H1 (cell line): ENCODE measurements at regions not wholly inside any gene's neighbourhood (a gene's known extent, or its start where the extent isn't known, plus 50 kb on each side); places are given as distances from the start of the nearest gene placed in this dataset.

Source experiments
- CTCF ChIA-PET: fragments of 300-600 bp; sonication (Branson Sonifier 250); formaldehyde crosslinking; loops from one replicate; lab custom pipeline; 2021; ENCODE audit not compliant: partially characterized antibody; lab: Charles Lee
- POLR2A ChIA-PET: fragments of 300-600 bp; sonication (Branson Sonifier 250); formaldehyde crosslinking; loops from one replicate; lab custom pipeline; 2021; ENCODE audit warnings: inconsistent platforms; ENCODE audit not compliant: partially characterized antibody; lab: Charles Lee
- DNase-seq, 2 experiments: peaks; one replicate each; pipeline versions ENCODE4 v3.0.0 to v3.0.0-alpha.2; 2010 to 2022; ENCODE audit warnings: low spot score in 2 of 2, low read depth in 1 of 2, mixed read lengths in 1 of 2
- FAIRE-seq: peaks from 2 replicates; lab custom pipeline; 2011; peaks lifted over from hg19 to GRCh38; lab: Jason Lieb, UNC
- H2AFZ ChIP-seq: 2 replicates; pipeline ENCODE4 v1.8.1; 2012; ENCODE audit warnings: low read length, inconsistent platforms
- H2AK5ac ChIP-seq: 2 replicates; pipeline ENCODE4 v1.6.1; 2013; ENCODE audit warnings: low read depth, low read length
- H2BK120ac ChIP-seq: replicated peaks from 2 replicates; pipeline ENCODE3; 2013; ENCODE audit warnings: low read depth, low read length, inconsistent platforms
- H2BK12ac ChIP-seq: 2 replicates; pipeline ENCODE4 v1.6.1; 2013; ENCODE audit warnings: low read depth, low read length
- H2BK15ac ChIP-seq: 2 replicates; pipeline ENCODE4 v1.6.1; 2013; ENCODE audit warnings: low read length
- H2BK20ac ChIP-seq: 2 replicates; pipeline ENCODE4 v1.6.1; 2013; ENCODE audit warnings: low read length
- H2BK5ac ChIP-seq: 2 replicates; pipeline ENCODE4 v1.6.1; 2013; ENCODE audit warnings: low read depth, low read length
- H3K14ac ChIP-seq: 2 replicates; pipeline ENCODE4 v1.6.1; 2013; ENCODE audit warnings: inconsistent platforms; ENCODE audit not compliant: insufficient read length
- H3K18ac ChIP-seq: 2 replicates; pipeline ENCODE4 v1.6.1; 2013; ENCODE audit warnings: low read length; ENCODE audit errors: extremely low read depth
- H3K23ac ChIP-seq: 2 replicates; pipeline ENCODE4 v1.6.1; 2013; ENCODE audit warnings: inconsistent platforms; ENCODE audit not compliant: insufficient read length
- H3K23me2 ChIP-seq: 2 replicates; pipeline ENCODE4 v1.6.1; 2013; ENCODE audit warnings: low read depth, low read length
- H3K27ac ChIP-seq: 2 replicates; pipeline ENCODE4 v1.6.1; 2011; ENCODE audit warnings: low read depth, low read length, inconsistent platforms
- H3K27me3 ChIP-seq, 4 experiments: replicated peaks in 1 of 4; 1 replicate in 1 of 4; 2 replicates in 3 of 4; pipeline versions ENCODE4 v1.6.1 to v1.8.1; 2011 to 2013; ENCODE audit warnings: low read length in 3 of 4, mild to moderate bottlenecking in 3 of 4, inconsistent platforms in 2 of 4, mixed read lengths in 2 of 4, moderate library complexity in 1 of 4; ENCODE audit not compliant: control insufficient read depth in 3 of 4, insufficient read depth in 3 of 4; ENCODE audit errors: extremely low read depth in 1 of 4
- H3K36me3 ChIP-seq, 4 experiments: 2 replicates each; pipeline versions ENCODE4 v1.6.1 to v1.8.1; 2011 to 2013; ENCODE audit warnings: mild to moderate bottlenecking in 4 of 4, low read length in 3 of 4, moderate library complexity in 2 of 4, control low read depth in 1 of 4, inconsistent platforms in 1 of 4; ENCODE audit not compliant: insufficient read depth in 4 of 4, control insufficient read depth in 2 of 4
- H3K4ac ChIP-seq: replicated peaks from 2 replicates; pipeline ENCODE3; 2013; ENCODE audit warnings: low read length, low read depth, mixed read lengths, inconsistent platforms; ENCODE audit not compliant: insufficient read length
- H3K4me1 ChIP-seq, 4 experiments: replicated peaks in 1 of 4; 1 replicate in 1 of 4; 2 replicates in 3 of 4; pipeline versions ENCODE4 v1.6.1 to v1.8.1; 2011 to 2013; ENCODE audit warnings: low read length in 3 of 4, inconsistent platforms in 2 of 4, mixed read lengths in 1 of 4; ENCODE audit not compliant: insufficient read depth in 4 of 4, control insufficient read depth in 3 of 4
- H3K4me2 ChIP-seq, 2 experiments: 2 replicates each; pipeline versions ENCODE4 v1.6.1 to v1.8.1; 2011 to 2013; ENCODE audit warnings: low read depth in 2 of 2, low read length in 2 of 2, control low read depth in 1 of 2, inconsistent platforms in 1 of 2, mild to moderate bottlenecking in 1 of 2; ENCODE audit not compliant: insufficient read depth in 1 of 2
- H3K4me3 ChIP-seq, 4 experiments: fragments of 200-600, 300-600 bp in 1 of 4; sonication (generic), shearing (Covaris generic), sonication (Bioruptor Twin) in 1 of 4; 2 replicates each; pipeline versions ENCODE4 v1.5.1 to v1.8.1; 2011 to 2016; ENCODE audit warnings: low read length in 4 of 4, low read depth in 3 of 4, control low read depth in 2 of 4, inconsistent platforms in 2 of 4, mild to moderate bottlenecking in 2 of 4, mixed read lengths in 1 of 4, moderate library complexity in 1 of 4; ENCODE audit not compliant: insufficient read depth in 2 of 4; ENCODE audit errors: extremely low read depth in 1 of 4
- H3K56ac ChIP-seq: replicated peaks from 2 replicates; pipeline ENCODE3; 2013; ENCODE audit warnings: low read depth, mild to moderate bottlenecking, mixed read lengths, low read length, inconsistent platforms; ENCODE audit not compliant: insufficient read length
- H3K79me1 ChIP-seq: 2 replicates; pipeline ENCODE4 v1.6.1; 2013; ENCODE audit warnings: low read depth, low read length, control low read depth
- H3K79me2 ChIP-seq, 2 experiments: 2 replicates each; pipeline versions ENCODE4 v1.6.1 to v1.8.1; 2012 to 2013; ENCODE audit warnings: low read length in 2 of 2, mild to moderate bottlenecking in 2 of 2, inconsistent platforms in 1 of 2; ENCODE audit not compliant: insufficient read depth in 2 of 2, control insufficient read depth in 1 of 2
- H3K9ac ChIP-seq, 4 experiments: replicated peaks in 1 of 4; 1 replicate in 1 of 4; 2 replicates in 3 of 4; pipeline versions ENCODE4 v1.6.1 to v1.8.1; 2011 to 2013; ENCODE audit warnings: low read depth in 3 of 4, low read length in 3 of 4, control low read depth in 2 of 4, mild to moderate bottlenecking in 2 of 4, moderate library complexity in 2 of 4, inconsistent platforms in 1 of 4; ENCODE audit errors: extremely low read depth in 1 of 4
- H3K9me3 ChIP-seq, 2 experiments: 2 replicates each; pipeline versions ENCODE4 v1.6.1 to v1.8.1; 2012 to 2013; ENCODE audit warnings: mild to moderate bottlenecking in 2 of 2, moderate library complexity in 2 of 2, control low read depth in 1 of 2, inconsistent platforms in 1 of 2, low read depth in 1 of 2, low read length in 1 of 2, mixed read lengths in 1 of 2; ENCODE audit not compliant: insufficient read depth in 2 of 2
- H4K20me1 ChIP-seq, 2 experiments: replicated peaks in 1 of 2; 2 replicates each; pipeline versions ENCODE3 to v1.8.1; 2011 to 2013; ENCODE audit warnings: inconsistent platforms in 2 of 2, low read length in 2 of 2, mild to moderate bottlenecking in 1 of 2; ENCODE audit not compliant: insufficient read depth in 2 of 2, control insufficient read depth in 1 of 2
- H4K5ac ChIP-seq: 2 replicates; pipeline ENCODE4 v1.6.1; 2013; ENCODE audit warnings: low read length, low read depth, mixed read lengths, inconsistent platforms; ENCODE audit not compliant: insufficient read length
- H4K8ac ChIP-seq: 2 replicates; pipeline ENCODE4 v1.8.0; 2013; ENCODE audit warnings: mild to moderate bottlenecking, moderate library complexity, low read length, inconsistent platforms; ENCODE audit not compliant: insufficient read depth; ENCODE audit errors: extremely low read depth
- H4K91ac ChIP-seq: replicated peaks from 2 replicates; pipeline ENCODE3; 2013; ENCODE audit warnings: low read length, mixed read lengths, inconsistent platforms; ENCODE audit not compliant: insufficient read length
- ASH2L ChIP-seq: fragments of 200-600, 300-600 bp; sonication (generic); IDR thresholded peaks from one replicate; pipeline ENCODE4 v1.7.1; 2017; ENCODE audit warnings: low read length
- BACH1 ChIP-seq: IDR thresholded peaks from 2 replicates; pipeline ENCODE4 v1.6.1; 2012; ENCODE audit warnings: low read length, improper control_type of control experiment
- EGR1 ChIP-seq: IDR thresholded peaks from 2 replicates; pipeline ENCODE4 v1.6.1; 2011; ENCODE audit warnings: low read depth, low read length, borderline replicate concordance
- HDAC2 ChIP-seq, 2 experiments: fragments of 300-600 bp in 1 of 2; sonication (generic) in 1 of 2; IDR thresholded peaks; 2 replicates each; pipeline ENCODE4 v1.6.1; 2011 to 2012; ENCODE audit warnings: low read depth in 2 of 2, low read length in 2 of 2, mild to moderate bottlenecking in 2 of 2, moderate library complexity in 2 of 2, borderline replicate concordance in 1 of 2, inconsistent platforms in 1 of 2
- JUN ChIP-seq: IDR thresholded peaks from 2 replicates; pipeline ENCODE4 v1.6.1; 2011; ENCODE audit warnings: low read depth, mild to moderate bottlenecking, improper control_type of control experiment, low read length
- NANOG ChIP-seq: IDR thresholded peaks from 2 replicates; pipeline ENCODE4 v1.6.1; 2011; ENCODE audit warnings: low read length, low read depth, mild to moderate bottlenecking, inconsistent platforms; ENCODE audit not compliant: insufficient read depth, poor library complexity, severe bottlenecking
- RAD21 ChIP-seq, 2 experiments: IDR thresholded peaks in 1 of 2; conservative IDR thresholded peaks in 1 of 2; 2 replicates each; pipeline ENCODE4 v1.6.1; 2011; ENCODE audit warnings: low read depth in 2 of 2, low read length in 2 of 2, improper control_type of control experiment in 1 of 2, inconsistent platforms in 1 of 2, mild to moderate bottlenecking in 1 of 2, moderate library complexity in 1 of 2
- SAP30 ChIP-seq: fragments of 300-600 bp; sonication (generic); IDR thresholded peaks from 2 replicates; pipeline ENCODE4 v1.7.1; 2012; ENCODE audit warnings: low read length, moderate library complexity, mild to moderate bottlenecking, inconsistent platforms; ENCODE audit not compliant: insufficient read depth, insufficient replicate concordance
- SP1 ChIP-seq: IDR thresholded peaks from 2 replicates; pipeline ENCODE4 v1.6.1; 2011; ENCODE audit warnings: low read depth, low read length
- TAF1 ChIP-seq: IDR thresholded peaks from 2 replicates; pipeline ENCODE4 v1.6.1; 2011; ENCODE audit warnings: mild to moderate bottlenecking, low read depth, low read length
- TEAD4 ChIP-seq: IDR thresholded peaks from 2 replicates; pipeline ENCODE4 v1.6.1; 2012; ENCODE audit warnings: low read depth, low read length, inconsistent platforms, mixed read lengths
- WGBS, 2 experiments: shearing (Covaris generic) in 1 of 2; methylation state at CpG; one replicate each; pipeline versions ENCODE4 v1.1.6 to v1.1.7; 2013 to 2015; ENCODE audit warnings: low lambda C conversion rate in 2 of 2, mixed read lengths in 2 of 2, inconsistent platforms in 1 of 2, low coverage in 1 of 2, missing lambda C conversion rate in 1 of 2; ENCODE audit not compliant: insufficient replicate concordance in 2 of 2, insufficient coverage in 1 of 2, insufficient read length in 1 of 2; ENCODE audit errors: extremely low coverage in 1 of 2, missing lambda C conversion rate in 1 of 2; 5-methylcytosine and 5-hydroxymethylcytosine counted together
- TF ChIP-seq, protein P1 (sequence below), 3 experiments: IDR thresholded peaks; 1 replicate in 2 of 3; 2 replicates in 1 of 3; pipeline versions ENCODE4 v1.5.1 to v1.6.1; 2011; ENCODE audit warnings: low read length in 3 of 3, mild to moderate bottlenecking in 3 of 3, inconsistent platforms in 2 of 3, low read depth in 1 of 3, moderate library complexity in 1 of 3; ENCODE audit not compliant: insufficient read depth in 1 of 3; ENCODE audit errors: control extremely low read depth in 1 of 3

DNA sequence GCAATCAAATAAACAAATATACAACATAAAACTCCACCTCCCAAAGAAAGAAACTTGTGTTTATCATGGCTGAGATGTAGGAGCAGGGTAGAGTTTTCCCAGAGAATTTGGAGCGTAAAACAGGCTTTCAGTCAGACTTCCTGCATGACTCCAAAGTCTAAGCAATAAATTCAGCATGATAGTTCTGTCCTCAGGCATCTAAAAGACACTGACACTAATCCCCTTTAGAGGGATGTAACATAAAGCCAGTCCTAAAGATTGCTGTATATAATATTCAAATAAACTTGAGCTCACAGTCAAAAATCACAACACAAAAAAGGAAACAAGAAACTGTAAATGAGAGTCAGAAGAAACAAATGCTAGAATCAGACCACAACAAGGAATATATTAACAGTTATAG, 234.4 kb downstream of the CENPW start:
- Histone ChIP-seq H2AK5ac (no peak overlapping the region), H2BK5ac (no peak overlapping the region), H3K9me3 (no peaks in the 10 kb centered on the region), H3K27me3 (no peaks in the 10 kb centered on the region), H3K79me1 (no peaks in the 10 kb centered on the region), H2AFZ (no peak overlapping the region), H4K91ac (no peak overlapping the region), H3K79me2 (no peaks in the 10 kb centered on the region), H3K56ac (no peak overlapping the region), H3K4me2 (no peak overlapping the region), H4K8ac (no peak overlapping the region), H2BK15ac (no peak overlapping the region), H3K18ac (no peak overlapping the region), H3K23me2 (no peaks in the 10 kb centered on the region), H3K4ac (no peak overlapping the region), H3K14ac (no peak overlapping the region), H3K23ac (no peak overlapping the region), H3K36me3 (no peaks in the 10 kb centered on the region), H2BK20ac (no peak overlapping the region), H3K27ac (no peak overlapping the region), H4K20me1 (no peaks in the 10 kb centered on the region), H2BK12ac (no peak overlapping the region), H3K9ac (no peak overlapping the region), H3K4me1 (no peaks in the 10 kb centered on the region), H2BK120ac (no peak overlapping the region), H3K4me3 (no peak overlapping the region), H4K5ac (no peak overlapping the region)
- FAIRE-seq (no peak), DNase-seq (no peak)
- 94% methylated on average over 1 of the region's 1 CpG; no CpG with 5 or more reads in 1 of the 2 experiments for WGBS, 2 experiments
- POLR2A ChIA-PET: no interaction called here
- CTCF ChIA-PET: interaction anchor here (1.1 kb wide), 1 partner anchor 24 kb away, joined by 4 read pairs; no protein-coding TSS in a partner anchor
- no peak for TF ChIP-seq ASH2L
- TF ChIP-seq SP1: no peak
- TF ChIP-seq, protein P1, sequence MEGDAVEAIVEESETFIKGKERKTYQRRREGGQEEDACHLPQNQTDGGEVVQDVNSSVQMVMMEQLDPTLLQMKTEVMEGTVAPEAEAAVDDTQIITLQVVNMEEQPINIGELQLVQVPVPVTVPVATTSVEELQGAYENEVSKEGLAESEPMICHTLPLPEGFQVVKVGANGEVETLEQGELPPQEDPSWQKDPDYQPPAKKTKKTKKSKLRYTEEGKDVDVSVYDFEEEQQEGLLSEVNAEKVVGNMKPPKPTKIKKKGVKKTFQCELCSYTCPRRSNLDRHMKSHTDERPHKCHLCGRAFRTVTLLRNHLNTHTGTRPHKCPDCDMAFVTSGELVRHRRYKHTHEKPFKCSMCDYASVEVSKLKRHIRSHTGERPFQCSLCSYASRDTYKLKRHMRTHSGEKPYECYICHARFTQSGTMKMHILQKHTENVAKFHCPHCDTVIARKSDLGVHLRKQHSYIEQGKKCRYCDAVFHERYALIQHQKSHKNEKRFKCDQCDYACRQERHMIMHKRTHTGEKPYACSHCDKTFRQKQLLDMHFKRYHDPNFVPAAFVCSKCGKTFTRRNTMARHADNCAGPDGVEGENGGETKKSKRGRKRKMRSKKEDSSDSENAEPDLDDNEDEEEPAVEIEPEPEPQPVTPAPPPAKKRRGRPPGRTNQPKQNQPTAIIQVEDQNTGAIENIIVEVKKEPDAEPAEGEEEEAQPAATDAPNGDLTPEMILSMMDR (IDR thresholded peaks at IDR 0.05; ENCODE audit: control extremely low read depth in 1 of 3, insufficient read depth in 1 of 3, low read depth in 1 of 3, low read length in 3 of 3): no peak
- no peak for TF ChIP-seq RAD21 (IDR thresholded peaks at IDR 0.05 in 1 of 2, conservative IDR thresholded peaks at IDR 0.05 in 1 of 2; ENCODE audit: low read depth in 2 of 2, low read length in 2 of 2)
- no peak for TF ChIP-seq BACH1
- no peak for TF ChIP-seq HDAC2 (IDR thresholded peaks at IDR 0.05; ENCODE audit: borderline replicate concordance in 1 of 2, low read depth in 2 of 2, low read length in 2 of 2)
- no peak for TF ChIP-seq EGR1
- no peak for TF ChIP-seq NANOG
- TF ChIP-seq JUN: no peak
- TF ChIP-seq TEAD4: no peak
- TF ChIP-seq TAF1: no peak
- TF ChIP-seq SAP30: no peak
- TF ChIP-seq, all 59 proteins: peak for 0
